K562 (cell line): ENCODE measurements at regions not wholly inside any gene's neighbourhood (a gene's known extent, or its start where the extent isn't known, plus 50 kb on each side); places are given as distances from the start of the nearest gene placed in this dataset.
"Not testable (repeated sequence)": the region's sequence is repeated elsewhere in the genome, so short reads cannot be mapped to it uniquely, and the experiment has no call there.

Source experiments
- ATAC-seq: fragments of 200-7000 bp; cut with Tn5 transposase; 3 replicates; pipeline ENCODE4 v1.9.1; 2020; ENCODE audit warnings: moderate library complexity
- BruUV-seq: library from RNA; stranded (reverse); fragments of 400-500 nt; replicated peaks from 2 replicates; lab custom pipeline; 2021; lab: Mats Ljungman, UMichigan
- CTCF ChIA-PET: fragments of 300-600 bp; formaldehyde crosslinking; extraction: SDS; loops from one replicate; lab custom pipeline; 2021; ENCODE audit warnings: low intra/inter-chr PET ratio; lab: Yijun Ruan, JAX
- POLR2A ChIA-PET: fragments of 300-600, 350-650 bp; sonication (Branson Sonifier 250); formaldehyde crosslinking; extraction: SDS; loops from one replicate; lab custom pipeline; 2021; ENCODE audit warnings: antibody characterized with exemption, inconsistent platforms; lab: Yijun Ruan, JAX
- DNase-seq, 4 experiments: peaks; one replicate each; pipeline versions ENCODE4 v3.0.0 to v3.0.0-alpha.2; 2011 to 2018; ENCODE audit warnings: low spot score in 3 of 4, mixed read lengths in 3 of 4; ENCODE audit errors: extremely low read depth in 1 of 4
- FAIRE-seq: peaks from 2 replicates; lab custom pipeline; 2011; peaks lifted over from hg19 to GRCh38; lab: Jason Lieb, UNC
- H2AFZ ChIP-seq: 2 replicates; pipeline ENCODE4 v1.6.0; 2011; ENCODE audit warnings: low read depth, low read length, control low read depth, inconsistent platforms
- H3K27ac ChIP-seq: fragments of 200-600 bp; 3 replicates; pipeline ENCODE4 v1.8.0; 2011; ENCODE audit warnings: low read depth, mild to moderate bottlenecking, control low read depth, inconsistent platforms, low read length, moderate library complexity, mixed read lengths; ENCODE audit errors: extremely low read depth
- H3K27me3 ChIP-seq, 2 experiments: fragments of 300-600 bp in 1 of 2; 2 replicates in 1 of 2; 3 replicates in 1 of 2; pipeline versions ENCODE4 v1.6.0 to v1.8.0; 2011; ENCODE audit warnings: inconsistent platforms in 2 of 2, low read length in 2 of 2, mild to moderate bottlenecking in 1 of 2, mixed read lengths in 1 of 2, moderate library complexity in 1 of 2; ENCODE audit not compliant: control insufficient read depth in 2 of 2, insufficient read depth in 2 of 2
- H3K36me3 ChIP-seq: fragments of 300-600 bp; 3 replicates; pipeline ENCODE4 v1.8.0; 2011; ENCODE audit warnings: mild to moderate bottlenecking, low read length, inconsistent platforms; ENCODE audit not compliant: control insufficient read depth, insufficient read depth
- H3K4me1 ChIP-seq, 2 experiments: fragments of 200-600 bp in 1 of 2; replicated peaks in 1 of 2; 2 replicates in 1 of 2; 3 replicates in 1 of 2; pipeline versions ENCODE4 v1.5.1 to v1.8.0; 2011; ENCODE audit warnings: inconsistent platforms in 2 of 2, low read length in 2 of 2, mild to moderate bottlenecking in 1 of 2, mixed read lengths in 1 of 2, moderate library complexity in 1 of 2; ENCODE audit not compliant: control insufficient read depth in 2 of 2, insufficient read depth in 2 of 2
- H3K4me2 ChIP-seq: 2 replicates; pipeline ENCODE4 v1.6.1; 2011; ENCODE audit warnings: low read length, control low read depth, inconsistent platforms, mixed read lengths; ENCODE audit not compliant: insufficient read depth
- H3K4me3 ChIP-seq: fragments of 200-600 bp; sonication (generic), shearing (Covaris generic); 2 replicates; pipeline ENCODE4 v1.5.1; 2016; ENCODE audit warnings: control low read depth, inconsistent platforms
- H3K79me2 ChIP-seq: fragments of 200-600 bp; 3 replicates; pipeline ENCODE4 v1.8.0; 2011; ENCODE audit warnings: low read length, inconsistent platforms; ENCODE audit not compliant: control insufficient read depth, insufficient read depth
- H3K9ac ChIP-seq, 2 experiments: 2 replicates each; pipeline versions ENCODE4 v1.6.0 to v1.6.1; 2011; ENCODE audit warnings: low read depth in 2 of 2, low read length in 2 of 2, control low read depth in 1 of 2, inconsistent platforms in 1 of 2, mild to moderate bottlenecking in 1 of 2, mixed read lengths in 1 of 2; ENCODE audit not compliant: insufficient read depth in 1 of 2
- H3K9me1 ChIP-seq: one replicate; pipeline ENCODE4 v1.6.0; 2011; ENCODE audit warnings: inconsistent platforms, mild to moderate bottlenecking, low read length, moderate library complexity; ENCODE audit not compliant: control insufficient read depth, insufficient read depth
- H3K9me3 ChIP-seq: replicated peaks from 2 replicates; pipeline ENCODE4 v1.5.1; 2011; ENCODE audit warnings: low read depth, low read length, inconsistent platforms; ENCODE audit not compliant: control insufficient read depth, insufficient read depth
- H4K20me1 ChIP-seq: replicated peaks from 2 replicates; pipeline ENCODE4 v1.6.1; 2011; ENCODE audit warnings: low read length, inconsistent platforms, mixed read lengths; ENCODE audit not compliant: control insufficient read depth, insufficient read depth
- POLR2G ChIP-seq: fragments of 200-400 bp; formaldehyde crosslinking; IDR thresholded peaks from 2 replicates; pipeline ENCODE4 v1.6.1; 2017; ENCODE audit warnings: low read depth, mild to moderate bottlenecking, antibody characterized with exemption, low read length, moderate library complexity
- WGBS: fragments of 100-300 bp; shearing (Covaris generic); methylation state at CpG from one replicate; pipeline ENCODE4 v1.1.6; 2016; ENCODE audit warnings: low coverage, mixed read lengths; ENCODE audit not compliant: insufficient coverage; ENCODE audit errors: missing lambda C conversion rate; 5-methylcytosine and 5-hydroxymethylcytosine counted together
- in situ Hi-C: fragments of 300-500 bp; cut with MboI; formaldehyde crosslinking; loops from 4 replicates; pipeline ENCODE4 v1.15.0; 2018; ENCODE audit warnings: inconsistent platforms, mixed read lengths
- intact Hi-C: fragments of 100-400 bp; cut with micrococcal nuclease; formaldehyde crosslinking; loops from 2 replicates; pipeline ENCODE4 v1.14.2; 2022

- WGBS: 85% methylated on average over 12 of the region's 12 CpGs
- ATAC-seq, intact Hi-C loops, H3K9ac ChIP-seq, CTCF ChIA-PET, BruUV-seq, H3K27me3 ChIP-seq, H3K79me2 ChIP-seq, FAIRE-seq, POLR2A ChIA-PET, H3K27ac ChIP-seq, H3K4me2 ChIP-seq, H3K9me3 ChIP-seq, DNase-seq, H3K4me3 ChIP-seq, H3K9me1 ChIP-seq, H3K4me1 ChIP-seq, H4K20me1 ChIP-seq, H2AFZ ChIP-seq: not testable (repeated sequence)
- in situ Hi-C loops: loop anchor here (25.0 kb wide), 1 partner anchor 689 kb away; no protein-coding TSS in a partner anchor
- TF ChIP-seq POLR2G: peak; percentile 31; the same call in 1 of the 2 replicates
- H3K36me3 ChIP-seq: peaks cover 23% of the 10 kb centered on the region; the same call in 1 of the 3 replicates
Observed at GRCh38 chr5:1626397-1626796, 102.6 kb upstream of the LPCAT1 start.

- BruUV-seq, CTCF ChIA-PET, in situ Hi-C loops: not testable (repeated sequence)
Observed at GRCh38 chr5:1619531-1619930, 95.8 kb upstream of the LPCAT1 start.

GRCh38 chr5:1618296-1618865 is 94.6 kb upstream of the LPCAT1 start:
- H4K20me1 ChIP-seq, POLR2A ChIA-PET, H3K9me1 ChIP-seq, H3K9ac ChIP-seq, H3K4me2 ChIP-seq, BruUV-seq, H3K36me3 ChIP-seq, ATAC-seq, FAIRE-seq, H3K4me3 ChIP-seq, DNase-seq, H3K9me3 ChIP-seq, CTCF ChIA-PET, H3K27ac ChIP-seq, in situ Hi-C loops, H2AFZ ChIP-seq, H3K4me1 ChIP-seq, intact Hi-C loops, H3K79me2 ChIP-seq, H3K27me3 ChIP-seq: not testable (repeated sequence)
- WGBS: 75% methylated on average over 18 of the region's 18 CpGs

More at GRCh38 chr5:1619531-1619930, 95.8 kb upstream of the LPCAT1 start:
- H4K20me1 ChIP-seq, H3K79me2 ChIP-seq, H3K9me1 ChIP-seq, H3K36me3 ChIP-seq, H3K4me3 ChIP-seq, H2AFZ ChIP-seq, intact Hi-C loops, H3K27ac ChIP-seq, ATAC-seq, DNase-seq, FAIRE-seq, H3K4me2 ChIP-seq, H3K9ac ChIP-seq, H3K27me3 ChIP-seq, H3K4me1 ChIP-seq, H3K9me3 ChIP-seq: not testable (repeated sequence)
- POLR2A ChIA-PET: interaction anchor here (0.6 to 1.3 kb wide), 5 partner anchors 9 to 1545 kb away, joined by 3 to 4 read pairs (median 3); no protein-coding TSS in a partner anchor
- 84% methylated on average over 13 of the region's 14 CpGs for WGBS
